ENCODE measurements at regions not wholly inside any gene's neighbourhood (a gene's known extent, or its start where the extent isn't known, plus 50 kb on each side); places are given as distances from the start of the nearest gene placed in this dataset.

GRCh38 chr17:13740686-13741085, 139.0 kb upstream of the HS3ST3A1 start:
- no peak for DNase-seq

- no peak for DNase-seq
Observed at GRCh38 chr17:13741744-13742143, 140.0 kb upstream of the HS3ST3A1 start.

GRCh38 chr17:13743906-13744305, 142.2 kb upstream of the HS3ST3A1 start:
- no peak for DNase-seq

GRCh38 chr17:13746404-13746803, 144.7 kb upstream of the HS3ST3A1 start:
- DNase-seq: no peak

GRCh38 chr17:13749166-13749890, 147.6 kb upstream of the HS3ST3A1 start:
- DNase-seq: no peak

GRCh38 chr17:13749891-13750235, 148.1 kb upstream of the HS3ST3A1 start:
- DNase-seq: no peak

- DNase-seq: no peak
Observed at GRCh38 chr17:13750816-13751793, 149.4 kb upstream of the HS3ST3A1 start.

- no peak for DNase-seq
Observed at GRCh38 chr17:13753154-13753553, 151.4 kb upstream of the HS3ST3A1 start.

GRCh38 chr17:13753771-13754170, 152.0 kb upstream of the HS3ST3A1 start:
- no peak for DNase-seq

GRCh38 chr17:13755851-13756250, 154.1 kb upstream of the HS3ST3A1 start:
- DNase-seq: no peak

GRCh38 chr17:13756763-13757162, 155.0 kb upstream of the HS3ST3A1 start:
- no peak for DNase-seq

GRCh38 chr17:13757871-13758270, 156.1 kb upstream of the HS3ST3A1 start:
- DNase-seq: no peak

- no peak for DNase-seq
Observed at GRCh38 chr17:13759518-13760335, 158.0 kb upstream of the HS3ST3A1 start.

- DNase-seq: no peak
Observed at GRCh38 chr17:13761038-13761603, 159.4 kb upstream of the HS3ST3A1 start.

- DNase-seq: no peak
Observed at GRCh38 chr17:13765701-13766100, 164.0 kb upstream of the HS3ST3A1 start.

- DNase-seq: no peak
Observed at GRCh38 chr17:13770702-13771101, 169.0 kb upstream of the HS3ST3A1 start.

GRCh38 chr17:13775450-13775849, 173.7 kb upstream of the HS3ST3A1 start:
- no peak for DNase-seq

- DNase-seq: no peak
Observed at GRCh38 chr17:13776027-13776551, 174.4 kb upstream of the HS3ST3A1 start.

GRCh38 chr17:13777003-13777402, 175.3 kb upstream of the HS3ST3A1 start:
- no peak for DNase-seq

GRCh38 chr17:13784434-13785095, 182.8 kb upstream of the HS3ST3A1 start:
- no peak for DNase-seq

GRCh38 chr17:13785981-13786598, 184.4 kb upstream of the HS3ST3A1 start:
- no peak for DNase-seq
